ENCODE measurements at regions not wholly inside any gene's neighbourhood (a gene's known extent, or its start where the extent isn't known, plus 50 kb on each side); places are given as distances from the start of the nearest gene placed in this dataset.

DNA sequence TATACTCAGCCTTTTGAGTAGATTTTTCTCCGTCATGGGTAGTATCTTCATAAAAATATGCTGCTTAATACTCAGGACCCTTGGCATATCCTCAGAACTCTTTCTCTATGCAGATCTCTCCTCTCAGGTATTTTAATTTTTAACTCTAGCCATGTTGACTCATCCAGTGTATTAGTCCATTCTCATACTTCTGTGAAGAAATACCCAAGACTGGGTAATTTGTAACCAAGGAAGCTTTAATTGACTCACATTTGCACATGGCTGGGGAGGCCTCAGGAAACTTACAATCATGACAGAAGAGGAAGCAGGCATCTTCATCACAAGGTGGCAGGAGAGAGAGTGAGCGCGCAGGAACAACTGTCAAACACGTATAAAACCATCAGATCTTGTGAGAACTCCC is 129.3 kb upstream of the CD96 start:
- Histone ChIP-seq H3K4me1 (ENCODE audit: control insufficient read depth in 5 of 5, insufficient read depth in 5 of 5, low read length in 5 of 5) (no peaks in the 10 kb centered on the region), H3K27me3 (ENCODE audit: control insufficient read depth in 3 of 3, insufficient read depth in 3 of 3, low read length in 2 of 3) (no peaks in the 10 kb centered on the region), H3K36me3 (ENCODE audit: control insufficient read depth in 4 of 4, insufficient read depth in 4 of 4, low read length in 4 of 4) (no peaks in the 10 kb centered on the region), H3K9me3 (ENCODE audit: control insufficient read depth in 4 of 4, insufficient read depth in 3 of 4, low read length in 3 of 4) (no peaks in the 10 kb centered on the region), H3K4me3 (no peak overlapping the region), H3K9ac (ENCODE audit: insufficient read depth in 1 of 2, low read length in 2 of 2) (no peak overlapping the region), H3K27ac (ENCODE audit: low read depth in 1 of 2, low read length in 1 of 2) (no peak overlapping the region)
- 81 to 86% methylated on average over 4 of the region's 4 CpGs for WGBS, 2 donors
- no peak for TF ChIP-seq CTCF (IDR thresholded peaks at IDR 0.05; ENCODE audit: control extremely low read depth, extremely low read depth)
- no peak for ATAC-seq (ENCODE audit: insufficient read depth, low FRiP score)
- no peak for DNase-seq

DNA sequence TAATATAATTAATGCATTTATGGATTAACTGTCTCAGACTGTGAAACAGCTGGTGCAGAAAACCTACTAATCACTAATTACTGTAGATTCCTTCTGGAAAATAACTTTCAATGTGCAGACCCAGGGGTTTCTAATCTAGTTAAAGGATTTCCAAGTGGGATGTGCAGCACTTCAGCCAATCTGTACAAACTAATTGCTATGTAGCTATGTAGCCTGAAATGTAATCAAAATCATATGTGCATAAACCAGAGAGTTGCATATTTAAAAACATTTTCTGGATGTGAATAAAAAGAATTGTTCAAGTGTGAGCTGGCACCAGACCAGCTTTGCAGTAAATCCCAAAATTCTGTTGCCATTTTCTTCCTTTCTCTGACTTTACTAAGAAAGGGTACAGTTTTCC is 127.5 kb upstream of the CD96 start:
- Histone ChIP-seq H3K27ac (ENCODE audit: low read depth in 1 of 2, low read length in 1 of 2) (no peak overlapping the region), H3K27me3 (ENCODE audit: control insufficient read depth in 3 of 3, insufficient read depth in 3 of 3, low read length in 2 of 3) (no peaks in the 10 kb centered on the region), H3K4me3 (no peak overlapping the region), H3K4me1 (ENCODE audit: control insufficient read depth in 5 of 5, insufficient read depth in 5 of 5, low read length in 5 of 5) (no peaks in the 10 kb centered on the region), H3K9me3 (ENCODE audit: control insufficient read depth in 4 of 4, insufficient read depth in 3 of 4, low read length in 3 of 4) (no peaks in the 10 kb centered on the region), H3K36me3 (ENCODE audit: control insufficient read depth in 4 of 4, insufficient read depth in 4 of 4, low read length in 4 of 4) (no peaks in the 10 kb centered on the region), H3K9ac (ENCODE audit: insufficient read depth in 1 of 2, low read length in 2 of 2) (no peak overlapping the region)
- ATAC-seq (ENCODE audit: insufficient read depth, low FRiP score) (no peak), DNase-seq (peak in 1 of 3 donors; percentile 6)
- no peak for TF ChIP-seq CTCF (IDR thresholded peaks at IDR 0.05; ENCODE audit: control extremely low read depth, extremely low read depth)

DNA sequence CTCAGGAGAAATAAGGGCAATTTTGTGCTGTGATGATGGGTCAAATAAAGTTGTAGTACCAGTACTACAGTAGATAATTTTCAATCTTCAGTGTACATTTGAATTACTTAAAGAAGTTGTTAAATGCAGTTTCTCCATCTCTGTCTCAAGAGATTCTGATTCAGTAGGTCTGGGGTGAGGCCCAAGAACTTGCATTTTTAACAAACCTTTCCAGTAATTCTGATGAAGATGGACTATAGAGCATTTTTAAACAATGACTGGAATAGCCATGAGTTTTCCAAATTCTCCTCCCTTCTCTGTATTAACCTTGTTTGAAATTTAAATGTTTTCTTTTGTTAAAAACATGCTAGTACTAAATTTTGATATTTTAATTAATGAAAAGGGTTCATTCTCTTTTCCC is 127.0 kb upstream of the CD96 start:
- DNase-seq (no peak), ATAC-seq (ENCODE audit: insufficient read depth, low FRiP score) (no peak)
- Histone ChIP-seq H3K9ac (ENCODE audit: insufficient read depth in 1 of 2, low read length in 2 of 2) (no peak overlapping the region), H3K36me3 (ENCODE audit: control insufficient read depth in 4 of 4, insufficient read depth in 4 of 4, low read length in 4 of 4) (no peaks in the 10 kb centered on the region), H3K4me3 (no peak overlapping the region), H3K4me1 (ENCODE audit: control insufficient read depth in 5 of 5, insufficient read depth in 5 of 5, low read length in 5 of 5) (no peaks in the 10 kb centered on the region), H3K27ac (ENCODE audit: low read depth in 1 of 2, low read length in 1 of 2) (no peak overlapping the region), H3K9me3 (ENCODE audit: control insufficient read depth in 4 of 4, insufficient read depth in 3 of 4, low read length in 3 of 4) (no peaks in the 10 kb centered on the region), H3K27me3 (ENCODE audit: control insufficient read depth in 3 of 3, insufficient read depth in 3 of 3, low read length in 2 of 3) (no peaks in the 10 kb centered on the region)
- TF ChIP-seq CTCF (IDR thresholded peaks at IDR 0.05; ENCODE audit: control extremely low read depth, extremely low read depth) = no peak

GRCh38 chr3:111418391-111418790 is 123.6 kb upstream of the CD96 start:
- no peak for ATAC-seq (ENCODE audit: insufficient read depth, low FRiP score)
- WGBS, 2 donors = 26 to 45% methylated on average over 1 of the region's 1 CpG
- Histone ChIP-seq H3K9ac (ENCODE audit: insufficient read depth in 1 of 2, low read length in 2 of 2) (no peak overlapping the region), H3K27me3 (ENCODE audit: control insufficient read depth in 3 of 3, insufficient read depth in 3 of 3, low read length in 2 of 3) (no peaks in the 10 kb centered on the region), H3K9me3 (ENCODE audit: control insufficient read depth in 4 of 4, insufficient read depth in 3 of 4, low read length in 3 of 4) (no peaks in the 10 kb centered on the region), H3K36me3 (ENCODE audit: control insufficient read depth in 4 of 4, insufficient read depth in 4 of 4, low read length in 4 of 4) (no peaks in the 10 kb centered on the region), H3K4me1 (ENCODE audit: control insufficient read depth in 5 of 5, insufficient read depth in 5 of 5, low read length in 5 of 5) (no peaks in the 10 kb centered on the region), H3K4me3 (no peak overlapping the region), H3K27ac (ENCODE audit: low read depth in 1 of 2, low read length in 1 of 2) (no peak overlapping the region)
- DNase-seq = no peak
- no peak for TF ChIP-seq CTCF (IDR thresholded peaks at IDR 0.05; ENCODE audit: control extremely low read depth, extremely low read depth)
